Stomach (tissue), 4 donors: ENCODE measurements at regions not wholly inside any gene's neighbourhood (a gene's known extent, or its start where the extent isn't known, plus 50 kb on each side); places are given as distances from the start of the nearest gene placed in this dataset.

Experiments
- EP300 ChIP-seq: sonication (generic); formaldehyde crosslinking; IDR thresholded peaks from one replicate; pipeline ENCODE4 v1.6.1; 2017; ENCODE audit warnings: antibody characterized with exemption
- POLR2A ChIP-seq, 4 donors: fragments of 450-650 bp; IDR thresholded peaks; one replicate each; pipeline ENCODE4 v1.6.1; 2016; ENCODE audit warnings: antibody characterized with exemption in 4 of 4, control low read depth in 2 of 4, mild to moderate bottlenecking in 1 of 4, moderate library complexity in 1 of 4
- POLR2AphosphoS5 ChIP-seq, 3 donors: sonication (generic); formaldehyde crosslinking; IDR thresholded peaks; one replicate each; pipeline ENCODE4 v1.6.1; 2016; ENCODE audit warnings: antibody characterized with exemption in 3 of 3
- TF ChIP-seq, protein P1 (sequence below), 7 experiments: fragments of 450-650 bp in 4 of 7; fragments of 200-600 bp in 3 of 7; sonication (generic) in 3 of 7; IDR thresholded peaks; one replicate each; pipeline ENCODE4 v1.5.1; 2016 to 2019; ENCODE audit warnings: antibody characterized with exemption in 7 of 7, control low read depth in 2 of 7, mild to moderate bottlenecking in 1 of 7

GRCh38 chr4:122978789-122979188, 56.4 kb upstream of the NUDT6 start:
- TF ChIP-seq, protein P1, sequence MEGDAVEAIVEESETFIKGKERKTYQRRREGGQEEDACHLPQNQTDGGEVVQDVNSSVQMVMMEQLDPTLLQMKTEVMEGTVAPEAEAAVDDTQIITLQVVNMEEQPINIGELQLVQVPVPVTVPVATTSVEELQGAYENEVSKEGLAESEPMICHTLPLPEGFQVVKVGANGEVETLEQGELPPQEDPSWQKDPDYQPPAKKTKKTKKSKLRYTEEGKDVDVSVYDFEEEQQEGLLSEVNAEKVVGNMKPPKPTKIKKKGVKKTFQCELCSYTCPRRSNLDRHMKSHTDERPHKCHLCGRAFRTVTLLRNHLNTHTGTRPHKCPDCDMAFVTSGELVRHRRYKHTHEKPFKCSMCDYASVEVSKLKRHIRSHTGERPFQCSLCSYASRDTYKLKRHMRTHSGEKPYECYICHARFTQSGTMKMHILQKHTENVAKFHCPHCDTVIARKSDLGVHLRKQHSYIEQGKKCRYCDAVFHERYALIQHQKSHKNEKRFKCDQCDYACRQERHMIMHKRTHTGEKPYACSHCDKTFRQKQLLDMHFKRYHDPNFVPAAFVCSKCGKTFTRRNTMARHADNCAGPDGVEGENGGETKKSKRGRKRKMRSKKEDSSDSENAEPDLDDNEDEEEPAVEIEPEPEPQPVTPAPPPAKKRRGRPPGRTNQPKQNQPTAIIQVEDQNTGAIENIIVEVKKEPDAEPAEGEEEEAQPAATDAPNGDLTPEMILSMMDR (IDR thresholded peaks at IDR 0.05): no peak
- TF ChIP-seq POLR2AphosphoS5 (IDR thresholded peaks at IDR 0.05) (no peak), POLR2A (IDR thresholded peaks at IDR 0.05) (no peak), EP300 (no peak)
